ENCODE measurements at regions not wholly inside any gene's neighbourhood (a gene's known extent, or its start where the extent isn't known, plus 50 kb on each side); places are given as distances from the start of the nearest gene placed in this dataset.
A peak's percentile ranks its signal among the peaks of the same experiment; 100 is the strongest.

GRCh38 chr12:116659771-116660481 is 77.9 kb downstream of the SPRING1 start:
- H3K27me3 ChIP-seq (replicated peaks; ENCODE audit: insufficient read depth): no peaks in the 10 kb centered on the region
- no peaks in the 10 kb centered on the region for H3K36me3 ChIP-seq
- TF ChIP-seq, protein P1, sequence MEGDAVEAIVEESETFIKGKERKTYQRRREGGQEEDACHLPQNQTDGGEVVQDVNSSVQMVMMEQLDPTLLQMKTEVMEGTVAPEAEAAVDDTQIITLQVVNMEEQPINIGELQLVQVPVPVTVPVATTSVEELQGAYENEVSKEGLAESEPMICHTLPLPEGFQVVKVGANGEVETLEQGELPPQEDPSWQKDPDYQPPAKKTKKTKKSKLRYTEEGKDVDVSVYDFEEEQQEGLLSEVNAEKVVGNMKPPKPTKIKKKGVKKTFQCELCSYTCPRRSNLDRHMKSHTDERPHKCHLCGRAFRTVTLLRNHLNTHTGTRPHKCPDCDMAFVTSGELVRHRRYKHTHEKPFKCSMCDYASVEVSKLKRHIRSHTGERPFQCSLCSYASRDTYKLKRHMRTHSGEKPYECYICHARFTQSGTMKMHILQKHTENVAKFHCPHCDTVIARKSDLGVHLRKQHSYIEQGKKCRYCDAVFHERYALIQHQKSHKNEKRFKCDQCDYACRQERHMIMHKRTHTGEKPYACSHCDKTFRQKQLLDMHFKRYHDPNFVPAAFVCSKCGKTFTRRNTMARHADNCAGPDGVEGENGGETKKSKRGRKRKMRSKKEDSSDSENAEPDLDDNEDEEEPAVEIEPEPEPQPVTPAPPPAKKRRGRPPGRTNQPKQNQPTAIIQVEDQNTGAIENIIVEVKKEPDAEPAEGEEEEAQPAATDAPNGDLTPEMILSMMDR (IDR thresholded peaks at IDR 0.05): no peak
- H3K9me3 ChIP-seq: no peaks in the 10 kb centered on the region
- H3K4me1 ChIP-seq (ENCODE audit: control insufficient read depth in 1 of 2, low read depth in 2 of 2): peaks cover 14 to 20% of the 10 kb centered on the region in 2 donors
- DNase-seq (ENCODE audit: low spot score): no peak
- no peak overlapping the region for H3K27ac ChIP-seq
- no peak overlapping the region for H3K4me3 ChIP-seq
- no peak for ATAC-seq (ENCODE audit: insufficient number of reproducible peaks, low FRiP score, low read depth)

GRCh38 chr12:116657921-116658495 is 79.9 kb downstream of the SPRING1 start:
- H3K4me1 ChIP-seq (ENCODE audit: control insufficient read depth in 1 of 2, low read depth in 2 of 2): peaks cover 14 to 20% of the 10 kb centered on the region in 2 donors
- H3K27ac ChIP-seq: peak overlapping the region; percentile 34 to 68
- no peaks in the 10 kb centered on the region for H3K9me3 ChIP-seq
- no peaks in the 10 kb centered on the region for H3K36me3 ChIP-seq
- H3K27me3 ChIP-seq (replicated peaks; ENCODE audit: insufficient read depth): no peaks in the 10 kb centered on the region
- no peak for DNase-seq (ENCODE audit: low spot score)
- ATAC-seq (ENCODE audit: insufficient number of reproducible peaks, low FRiP score, low read depth): no peak
- H3K4me3 ChIP-seq: peak overlapping the region; percentile 69
- TF ChIP-seq, protein P1 (IDR thresholded peaks at IDR 0.05): no peak

DNA sequence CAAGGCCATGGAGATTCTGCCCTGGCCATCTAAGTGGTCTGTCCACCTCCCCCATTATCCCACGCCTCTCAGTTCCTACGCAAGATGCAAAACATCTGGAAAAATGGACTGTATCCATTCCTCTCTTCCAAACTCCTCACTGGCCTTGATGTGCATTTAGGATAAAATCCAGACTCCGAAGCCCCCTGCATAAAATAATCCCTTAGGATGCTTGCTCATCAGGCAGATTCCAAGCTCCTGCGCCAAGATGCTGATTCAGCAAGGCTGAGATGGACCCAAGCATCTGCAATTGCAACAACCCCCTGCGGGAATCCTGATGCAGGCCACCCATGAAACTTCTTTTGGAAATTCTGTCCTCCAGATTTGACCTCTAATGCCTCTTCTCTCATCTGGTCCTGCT is 81.6 kb downstream of the SPRING1 start:
- TF ChIP-seq, protein P1 (IDR thresholded peaks at IDR 0.05): no peak
- Histone ChIP-seq H3K4me1 (ENCODE audit: control insufficient read depth in 1 of 2, low read depth in 2 of 2) (peaks cover 14 to 20% of the 10 kb centered on the region in 2 donors), H3K27ac (no peak overlapping the region), H3K9me3 (no peaks in the 10 kb centered on the region), H3K4me3 (no peak overlapping the region), H3K36me3 (no peaks in the 10 kb centered on the region), H3K27me3 (replicated peaks; ENCODE audit: insufficient read depth) (no peaks in the 10 kb centered on the region)
- DNase-seq (ENCODE audit: low spot score) (no peak), ATAC-seq (ENCODE audit: insufficient number of reproducible peaks, low FRiP score, low read depth) (no peak)

- TF ChIP-seq, protein P1 (IDR thresholded peaks at IDR 0.05): no peak
- H3K9me3 ChIP-seq: no peaks in the 10 kb centered on the region
- H3K27me3 ChIP-seq (replicated peaks; ENCODE audit: insufficient read depth): no peaks in the 10 kb centered on the region
- no peaks in the 10 kb centered on the region for H3K36me3 ChIP-seq
- DNase-seq (ENCODE audit: low spot score) (no peak), ATAC-seq (ENCODE audit: insufficient number of reproducible peaks, low FRiP score, low read depth) (no peak)
- peaks cover 7 to 12% of the 10 kb centered on the region in 2 donors for H3K4me1 ChIP-seq (ENCODE audit: control insufficient read depth in 1 of 2, low read depth in 2 of 2)
- no peak overlapping the region for H3K4me3 ChIP-seq
- no peak overlapping the region for H3K27ac ChIP-seq
Measured at GRCh38 chr12:116654226-116654743, 83.6 kb downstream of the SPRING1 start.

DNA sequence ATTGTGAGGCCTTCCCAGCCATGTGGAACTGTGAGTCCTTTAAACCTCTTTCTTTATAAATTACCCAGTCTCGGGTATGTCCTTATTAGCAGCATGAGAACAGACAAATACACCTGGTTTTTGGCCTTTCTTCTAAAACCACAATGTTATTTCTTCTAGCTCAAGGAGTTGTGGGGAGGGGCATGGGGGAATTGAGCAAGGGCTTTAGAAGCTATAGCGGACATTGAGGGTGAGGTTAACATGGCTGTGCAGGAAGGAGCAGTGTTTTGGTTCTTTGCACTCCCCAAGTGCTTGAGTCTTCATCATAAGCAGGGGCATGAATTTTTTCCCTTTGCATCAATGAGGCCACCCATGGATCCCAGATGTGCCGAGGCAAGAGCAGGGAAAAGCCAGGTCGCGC is 86.8 kb downstream of the SPRING1 start:
- Histone ChIP-seq H3K36me3 (no peaks in the 10 kb centered on the region), H3K27ac (no peak overlapping the region), H3K4me3 (no peak overlapping the region), H3K4me1 (ENCODE audit: control insufficient read depth in 1 of 2, low read depth in 2 of 2) (no peaks in the 10 kb centered on the region), H3K9me3 (no peaks in the 10 kb centered on the region), H3K27me3 (replicated peaks; ENCODE audit: insufficient read depth) (no peaks in the 10 kb centered on the region)
- DNase-seq (ENCODE audit: low spot score): no peak
- TF ChIP-seq, protein P1 (IDR thresholded peaks at IDR 0.05): no peak
- ATAC-seq (ENCODE audit: insufficient number of reproducible peaks, low FRiP score, low read depth): no peak

Data from thoracic aorta (tissue), 2 donors.